Upper lobe of left lung (tissue), 4 donors: ENCODE measurements at regions not wholly inside any gene's neighbourhood (a gene's known extent, or its start where the extent isn't known, plus 50 kb on each side); places are given as distances from the start of the nearest gene placed in this dataset.

Source experiments
- POLR2A ChIP-seq, 4 donors: fragments of 450-650 bp; IDR thresholded peaks; one replicate each; pipeline ENCODE4 v1.5.1; 2016 to 2017; ENCODE audit warnings: antibody characterized with exemption in 4 of 4, mild to moderate bottlenecking in 2 of 4
- TF ChIP-seq, protein P1 (sequence below), 6 experiments: fragments of 450-650 bp in 4 of 6; fragments of 200-600 bp in 2 of 6; sonication (generic) in 2 of 6; IDR thresholded peaks; one replicate each; pipeline ENCODE4 v1.5.1; 2016 to 2019; ENCODE audit warnings: antibody characterized with exemption in 6 of 6

DNA sequence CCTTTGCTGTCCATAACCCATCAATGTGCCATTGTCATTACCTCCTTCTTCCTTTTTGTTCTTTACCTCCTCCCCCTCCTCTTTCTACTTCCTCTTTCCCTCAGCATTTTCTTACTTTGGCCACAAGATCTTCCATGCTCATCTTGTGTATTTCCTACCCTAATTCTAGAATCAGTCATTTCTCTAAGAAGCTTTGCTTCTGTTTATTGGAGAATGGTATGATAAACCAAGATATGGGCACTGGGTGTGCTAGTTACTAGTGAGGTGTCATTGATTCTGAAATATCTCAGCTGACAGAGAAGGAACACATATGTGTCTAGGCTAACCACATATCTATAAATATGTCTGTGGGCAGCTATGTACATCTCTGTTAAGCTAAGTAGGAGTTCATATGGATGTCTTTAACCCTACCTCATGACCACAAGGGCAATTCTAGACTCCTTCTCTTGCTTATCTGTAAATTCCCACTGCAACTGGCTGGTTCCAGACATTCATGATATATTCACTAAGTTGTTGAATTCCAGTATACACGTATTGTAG, 2051.3 kb upstream of the CDH9 start:
- TF ChIP-seq, protein P1, sequence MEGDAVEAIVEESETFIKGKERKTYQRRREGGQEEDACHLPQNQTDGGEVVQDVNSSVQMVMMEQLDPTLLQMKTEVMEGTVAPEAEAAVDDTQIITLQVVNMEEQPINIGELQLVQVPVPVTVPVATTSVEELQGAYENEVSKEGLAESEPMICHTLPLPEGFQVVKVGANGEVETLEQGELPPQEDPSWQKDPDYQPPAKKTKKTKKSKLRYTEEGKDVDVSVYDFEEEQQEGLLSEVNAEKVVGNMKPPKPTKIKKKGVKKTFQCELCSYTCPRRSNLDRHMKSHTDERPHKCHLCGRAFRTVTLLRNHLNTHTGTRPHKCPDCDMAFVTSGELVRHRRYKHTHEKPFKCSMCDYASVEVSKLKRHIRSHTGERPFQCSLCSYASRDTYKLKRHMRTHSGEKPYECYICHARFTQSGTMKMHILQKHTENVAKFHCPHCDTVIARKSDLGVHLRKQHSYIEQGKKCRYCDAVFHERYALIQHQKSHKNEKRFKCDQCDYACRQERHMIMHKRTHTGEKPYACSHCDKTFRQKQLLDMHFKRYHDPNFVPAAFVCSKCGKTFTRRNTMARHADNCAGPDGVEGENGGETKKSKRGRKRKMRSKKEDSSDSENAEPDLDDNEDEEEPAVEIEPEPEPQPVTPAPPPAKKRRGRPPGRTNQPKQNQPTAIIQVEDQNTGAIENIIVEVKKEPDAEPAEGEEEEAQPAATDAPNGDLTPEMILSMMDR (IDR thresholded peaks at IDR 0.05): no peak
- no peak for TF ChIP-seq POLR2A (IDR thresholded peaks at IDR 0.05)
